Hepatocyte (in vitro differentiated cells): ENCODE measurements at regions not wholly inside any gene's neighbourhood (a gene's known extent, or its start where the extent isn't known, plus 50 kb on each side); places are given as distances from the start of the nearest gene placed in this dataset.

Experiments
- EZH2 ChIP-seq: fragments of 200-600 bp; sonication (generic); IDR thresholded peaks from 2 replicates; pipeline ENCODE4 v1.6.1; 2016; ENCODE audit warnings: antibody characterized with exemption, mild to moderate bottlenecking, borderline replicate concordance
- EZH2phosphoT487 ChIP-seq: fragments of 200-600 bp; sonication (generic); IDR thresholded peaks from one replicate; pipeline ENCODE4 v1.6.1; 2018; ENCODE audit warnings: antibody characterized with exemption, mild to moderate bottlenecking, low read depth, moderate library complexity; ENCODE audit not compliant: unreplicated experiment, severe bottlenecking
- TF ChIP-seq, protein P1 (sequence below): fragments of 200-600 bp; sonication (generic); IDR thresholded peaks from 2 replicates; pipeline ENCODE4 v1.5.1; 2016; ENCODE audit warnings: antibody characterized with exemption, mild to moderate bottlenecking; ENCODE audit not compliant: poor library complexity

- TF ChIP-seq, protein P1, sequence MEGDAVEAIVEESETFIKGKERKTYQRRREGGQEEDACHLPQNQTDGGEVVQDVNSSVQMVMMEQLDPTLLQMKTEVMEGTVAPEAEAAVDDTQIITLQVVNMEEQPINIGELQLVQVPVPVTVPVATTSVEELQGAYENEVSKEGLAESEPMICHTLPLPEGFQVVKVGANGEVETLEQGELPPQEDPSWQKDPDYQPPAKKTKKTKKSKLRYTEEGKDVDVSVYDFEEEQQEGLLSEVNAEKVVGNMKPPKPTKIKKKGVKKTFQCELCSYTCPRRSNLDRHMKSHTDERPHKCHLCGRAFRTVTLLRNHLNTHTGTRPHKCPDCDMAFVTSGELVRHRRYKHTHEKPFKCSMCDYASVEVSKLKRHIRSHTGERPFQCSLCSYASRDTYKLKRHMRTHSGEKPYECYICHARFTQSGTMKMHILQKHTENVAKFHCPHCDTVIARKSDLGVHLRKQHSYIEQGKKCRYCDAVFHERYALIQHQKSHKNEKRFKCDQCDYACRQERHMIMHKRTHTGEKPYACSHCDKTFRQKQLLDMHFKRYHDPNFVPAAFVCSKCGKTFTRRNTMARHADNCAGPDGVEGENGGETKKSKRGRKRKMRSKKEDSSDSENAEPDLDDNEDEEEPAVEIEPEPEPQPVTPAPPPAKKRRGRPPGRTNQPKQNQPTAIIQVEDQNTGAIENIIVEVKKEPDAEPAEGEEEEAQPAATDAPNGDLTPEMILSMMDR: no peak
- TF ChIP-seq EZH2 (no peak), EZH2phosphoT487 (no peak)
Observed at GRCh38 chr12:92356425-92356824, 210.8 kb upstream of the BTG1 start.
